Smooth muscle cell (in vitro differentiated cells): ENCODE measurements at regions not wholly inside any gene's neighbourhood (a gene's known extent, or its start where the extent isn't known, plus 50 kb on each side); places are given as distances from the start of the nearest gene placed in this dataset.

Source experiments
- DNase-seq: peaks from one replicate; lab custom pipeline; 2025; ENCODE audit not compliant: unreplicated experiment; lab: John Stamatoyannopoulos, UW
- H2AFZ ChIP-seq: fragments of 200-600 bp; sonication (generic); 2 replicates; pipeline ENCODE4 v1.6.0; 2016; ENCODE audit warnings: antibody characterized with exemption, low read depth, mild to moderate bottlenecking
- H3F3A ChIP-seq: fragments of 200-600 bp; sonication (generic); 2 replicates; pipeline ENCODE4 v1.6.0; 2017; ENCODE audit warnings: antibody characterized with exemption, low read depth
- H3K27ac ChIP-seq: fragments of 200-600 bp; sonication (generic); 2 replicates; pipeline ENCODE4 v1.5.1; 2016; ENCODE audit warnings: low read depth, mild to moderate bottlenecking
- H3K27me3 ChIP-seq: fragments of 200-600 bp; sonication (generic); 2 replicates; pipeline ENCODE4 v1.6.1; 2016; ENCODE audit warnings: low read depth, mild to moderate bottlenecking
- H3K36me3 ChIP-seq: fragments of 200-600 bp; sonication (generic); 2 replicates; pipeline ENCODE4 v1.5.1; 2016; ENCODE audit warnings: low read depth
- H3K4me1 ChIP-seq: fragments of 200-600 bp; sonication (generic); 2 replicates; pipeline ENCODE4 v1.5.1; 2016; ENCODE audit warnings: low read depth
- H3K4me2 ChIP-seq: fragments of 200-600 bp; sonication (generic); 2 replicates; pipeline ENCODE4 v1.6.0; 2016; ENCODE audit warnings: mild to moderate bottlenecking
- H3K4me3 ChIP-seq: fragments of 200-600 bp; sonication (generic); 2 replicates; pipeline ENCODE4 v1.5.1; 2016; ENCODE audit warnings: mild to moderate bottlenecking
- H3K79me2 ChIP-seq: fragments of 200-600 bp; sonication (generic); 2 replicates; pipeline ENCODE4 v1.6.0; 2016; ENCODE audit warnings: low read depth, mild to moderate bottlenecking
- H3K9ac ChIP-seq: fragments of 200-600 bp; sonication (generic); 2 replicates; pipeline ENCODE4 v1.6.0; 2016; ENCODE audit warnings: low read depth
- H3K9me3 ChIP-seq: fragments of 200-600 bp; sonication (generic); replicated peaks from 2 replicates; pipeline ENCODE4 v1.5.1; 2016; ENCODE audit warnings: low read depth
- H4K20me1 ChIP-seq: fragments of 200-600 bp; sonication (generic); 2 replicates; pipeline ENCODE4 v1.6.0; 2016; ENCODE audit warnings: low read depth
- WGBS: methylation state at CpG from one replicate; pipeline ENCODE4 v1.1.7; 2016; ENCODE audit warnings: low lambda C conversion rate; 5-methylcytosine and 5-hydroxymethylcytosine counted together
- TF ChIP-seq, protein P1 (sequence below): fragments of 200-600 bp; sonication (generic); IDR thresholded peaks from 2 replicates; pipeline ENCODE4 v1.5.1; 2017; ENCODE audit warnings: borderline replicate concordance, mild to moderate bottlenecking, antibody characterized with exemption; ENCODE audit not compliant: insufficient read depth, poor library complexity, severe bottlenecking

DNA sequence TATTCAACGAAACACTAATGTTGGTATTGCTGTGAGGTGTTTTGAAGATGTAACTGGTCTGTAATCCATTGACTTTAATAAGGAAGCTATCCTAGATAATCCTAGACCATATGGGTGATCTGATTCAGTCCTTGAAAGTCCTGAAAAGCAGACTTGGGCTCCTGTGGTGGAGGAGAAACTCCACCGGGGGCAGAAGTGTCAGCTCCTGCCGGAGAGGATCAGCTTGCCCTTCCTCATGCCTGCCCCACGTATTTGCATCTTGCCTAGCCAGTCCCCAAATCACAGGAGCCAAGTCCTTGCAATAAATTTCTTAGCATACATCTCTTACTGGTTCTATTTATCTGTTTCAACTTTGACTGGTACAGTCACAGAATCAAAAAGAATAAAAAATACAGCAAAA is 144.2 kb upstream of the DLGAP1 start:
- H4K20me1 ChIP-seq = no peaks in the 10 kb centered on the region
- no peaks in the 10 kb centered on the region for H3K79me2 ChIP-seq
- H3K4me3 ChIP-seq = no peak overlapping the region
- H3K27me3 ChIP-seq = no peaks in the 10 kb centered on the region
- H3K27ac ChIP-seq = no peak overlapping the region
- H3K9ac ChIP-seq = no peak overlapping the region
- H3K36me3 ChIP-seq = no peaks in the 10 kb centered on the region
- no peak overlapping the region for H3K4me2 ChIP-seq
- no peak for DNase-seq
- H3F3A ChIP-seq = no peaks in the 10 kb centered on the region
- 56% methylated on average over 4 of the region's 4 CpGs for whole genome bisulfite sequencing
- H3K4me1 ChIP-seq = no peaks in the 10 kb centered on the region
- TF ChIP-seq, protein P1, sequence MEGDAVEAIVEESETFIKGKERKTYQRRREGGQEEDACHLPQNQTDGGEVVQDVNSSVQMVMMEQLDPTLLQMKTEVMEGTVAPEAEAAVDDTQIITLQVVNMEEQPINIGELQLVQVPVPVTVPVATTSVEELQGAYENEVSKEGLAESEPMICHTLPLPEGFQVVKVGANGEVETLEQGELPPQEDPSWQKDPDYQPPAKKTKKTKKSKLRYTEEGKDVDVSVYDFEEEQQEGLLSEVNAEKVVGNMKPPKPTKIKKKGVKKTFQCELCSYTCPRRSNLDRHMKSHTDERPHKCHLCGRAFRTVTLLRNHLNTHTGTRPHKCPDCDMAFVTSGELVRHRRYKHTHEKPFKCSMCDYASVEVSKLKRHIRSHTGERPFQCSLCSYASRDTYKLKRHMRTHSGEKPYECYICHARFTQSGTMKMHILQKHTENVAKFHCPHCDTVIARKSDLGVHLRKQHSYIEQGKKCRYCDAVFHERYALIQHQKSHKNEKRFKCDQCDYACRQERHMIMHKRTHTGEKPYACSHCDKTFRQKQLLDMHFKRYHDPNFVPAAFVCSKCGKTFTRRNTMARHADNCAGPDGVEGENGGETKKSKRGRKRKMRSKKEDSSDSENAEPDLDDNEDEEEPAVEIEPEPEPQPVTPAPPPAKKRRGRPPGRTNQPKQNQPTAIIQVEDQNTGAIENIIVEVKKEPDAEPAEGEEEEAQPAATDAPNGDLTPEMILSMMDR = no peak
- no peaks in the 10 kb centered on the region for H3K9me3 ChIP-seq
- no peak overlapping the region for H2AFZ ChIP-seq

DNA sequence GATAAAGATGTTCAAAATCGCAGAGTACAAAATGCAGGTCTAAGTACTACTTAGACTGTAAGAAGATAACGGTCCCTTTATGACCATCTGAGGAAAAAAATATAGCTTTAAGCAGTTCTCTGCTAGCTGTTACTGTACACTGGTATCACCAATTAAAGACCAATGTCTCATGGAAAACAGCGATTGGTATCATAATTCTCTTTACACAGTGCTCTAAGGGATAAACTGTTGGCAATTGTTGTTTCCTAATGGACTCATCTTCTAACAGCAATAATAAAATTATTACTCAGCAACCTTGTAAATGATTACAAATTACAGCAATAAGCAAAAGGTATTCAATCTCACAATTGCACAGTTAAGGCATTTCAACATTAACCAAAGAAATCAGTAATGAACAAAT is 142.2 kb upstream of the DLGAP1 start:
- no peak for DNase-seq
- TF ChIP-seq, protein P1 = no peak

DNA sequence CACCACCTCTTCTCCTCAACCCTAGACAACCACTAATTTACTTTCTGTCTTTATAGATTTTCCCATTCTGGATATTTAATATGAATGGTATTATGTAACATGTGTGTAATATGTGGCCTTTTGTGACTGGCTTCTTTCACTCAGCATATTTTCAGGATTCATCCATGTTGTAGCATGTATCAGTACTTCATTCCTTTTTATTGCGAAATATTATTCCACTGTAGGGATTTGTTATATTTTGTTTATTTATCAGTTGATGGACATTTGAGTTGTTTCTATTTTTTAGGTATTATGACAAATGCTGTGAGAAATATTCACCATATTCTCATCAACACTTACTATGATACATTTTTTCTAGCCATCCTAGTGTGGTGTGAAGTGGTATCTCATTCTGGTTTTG is 138.8 kb upstream of the DLGAP1 start:
- Histone ChIP-seq H3K9me3 (no peaks in the 10 kb centered on the region), H2AFZ (no peak overlapping the region), H3K79me2 (no peaks in the 10 kb centered on the region), H3K36me3 (no peaks in the 10 kb centered on the region), H3K4me1 (no peaks in the 10 kb centered on the region), H3K27me3 (no peaks in the 10 kb centered on the region), H3K9ac (no peak overlapping the region), H3K4me2 (no peak overlapping the region), H3K27ac (no peak overlapping the region), H3F3A (no peaks in the 10 kb centered on the region), H3K4me3 (no peak overlapping the region), H4K20me1 (no peaks in the 10 kb centered on the region)
- TF ChIP-seq, protein P1 = no peak
- WGBS = 89% methylated on average over 1 of the region's 1 CpG
- no peak for DNase-seq

More for the DNA sequence above, 142.2 kb upstream of the DLGAP1 start:
- H3K4me2 ChIP-seq = no peak overlapping the region
- 92% methylated on average over 3 of the region's 3 CpGs for WGBS
- no peaks in the 10 kb centered on the region for H4K20me1 ChIP-seq
- no peaks in the 10 kb centered on the region for H3K4me1 ChIP-seq
- H3K9me3 ChIP-seq = no peaks in the 10 kb centered on the region
- H3K27ac ChIP-seq = no peak overlapping the region
- H3K79me2 ChIP-seq = no peaks in the 10 kb centered on the region
- no peak overlapping the region for H3K9ac ChIP-seq
- no peak overlapping the region for H3K4me3 ChIP-seq
- H3F3A ChIP-seq = no peaks in the 10 kb centered on the region
- no peaks in the 10 kb centered on the region for H3K36me3 ChIP-seq
- no peak overlapping the region for H2AFZ ChIP-seq
- H3K27me3 ChIP-seq = no peaks in the 10 kb centered on the region

DNA sequence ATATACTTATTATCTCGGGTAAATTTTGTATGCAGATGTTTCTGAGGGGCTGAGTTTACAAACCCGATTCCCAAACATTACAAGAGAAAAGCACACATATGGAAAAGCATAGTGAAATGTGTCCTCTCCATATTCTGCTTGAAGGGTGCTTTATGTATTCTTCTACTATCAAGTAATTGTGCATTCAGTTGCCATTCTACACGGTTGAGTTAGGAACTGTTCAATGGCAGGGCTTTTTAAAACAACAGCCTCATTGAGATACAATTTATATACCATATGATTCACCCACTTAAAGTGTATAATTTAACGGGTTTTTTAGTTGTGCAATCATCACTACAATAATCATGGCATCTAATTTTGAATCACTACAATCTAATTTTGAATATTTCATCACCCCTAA is 138.4 kb upstream of the DLGAP1 start:
- no peak overlapping the region for H3K9ac ChIP-seq

More for the DNA sequence above, 138.4 kb upstream of the DLGAP1 start:
- Histone ChIP-seq H3K4me1 (no peaks in the 10 kb centered on the region), H3K9me3 (no peaks in the 10 kb centered on the region), H3K36me3 (no peaks in the 10 kb centered on the region), H4K20me1 (no peaks in the 10 kb centered on the region), H3K79me2 (no peaks in the 10 kb centered on the region), H2AFZ (no peak overlapping the region), H3K27me3 (no peaks in the 10 kb centered on the region), H3K27ac (no peak overlapping the region), H3F3A (no peaks in the 10 kb centered on the region), H3K4me3 (no peak overlapping the region), H3K4me2 (no peak overlapping the region)
- TF ChIP-seq, protein P1 = no peak
- 89% methylated on average over 4 of the region's 4 CpGs for WGBS
- DNase-seq = no peak
